Stimulated activated CD4-positive, alpha-beta T cell treated with anti-CD3 and anti-CD28 coated beads, Interleukin-15, amount 100 ng/mL, for 24 hours (primary cell): ENCODE measurements at regions not wholly inside any gene's neighbourhood (a gene's known extent, or its start where the extent isn't known, plus 50 kb on each side); places are given as distances from the start of the nearest gene placed in this dataset.
"Not testable (repeated sequence)": the region's sequence is repeated elsewhere in the genome, so short reads cannot be mapped to it uniquely, and the experiment has no call there.

Experiments used
- DNase-seq: peaks from one replicate; pipeline ENCODE4 v3.0.0-alpha.2; 2020

GRCh38 chr2:225236769-225237323 lies 162.7 kb upstream of the NYAP2 start:
- DNase-seq: no peak

GRCh38 chr2:225233234-225233633 lies 166.3 kb upstream of the NYAP2 start:
- DNase-seq: no peak

GRCh38 chr2:225231900-225232299 lies 167.6 kb upstream of the NYAP2 start:
- no peak for DNase-seq

GRCh38 chr2:225229346-225229745 lies 170.2 kb upstream of the NYAP2 start:
- DNase-seq: not testable (repeated sequence)

GRCh38 chr2:225226441-225226840 lies 173.1 kb upstream of the NYAP2 start:
- DNase-seq: no peak

GRCh38 chr2:225223301-225223700 lies 176.2 kb upstream of the NYAP2 start:
- no peak for DNase-seq

GRCh38 chr2:225207471-225207870 lies 165.2 kb upstream of the DOCK10 start:
- DNase-seq: no peak

GRCh38 chr2:225207043-225207442 lies 164.8 kb upstream of the DOCK10 start:
- DNase-seq: no peak

GRCh38 chr2:225196579-225196978 lies 154.3 kb upstream of the DOCK10 start:
- DNase-seq: no peak

- DNase-seq: no peak
Observed at GRCh38 chr2:225192869-225193268, 150.6 kb upstream of the DOCK10 start.

- no peak for DNase-seq
Observed at GRCh38 chr2:225190987-225191386, 148.7 kb upstream of the DOCK10 start.

GRCh38 chr2:225184948-225185347 lies 142.7 kb upstream of the DOCK10 start:
- DNase-seq: no peak

- no peak for DNase-seq
Observed at GRCh38 chr2:225182126-225182525, 139.9 kb upstream of the DOCK10 start.

GRCh38 chr2:225177098-225177497 lies 134.8 kb upstream of the DOCK10 start:
- DNase-seq: no peak

- no peak for DNase-seq
Observed at GRCh38 chr2:225173909-225174308, 131.6 kb upstream of the DOCK10 start.

- DNase-seq: no peak
Observed at GRCh38 chr2:225171350-225171749, 129.1 kb upstream of the DOCK10 start.

- DNase-seq: no peak
Observed at GRCh38 chr2:225170162-225170561, 127.9 kb upstream of the DOCK10 start.

- DNase-seq: no peak
Observed at GRCh38 chr2:225169396-225169795, 127.1 kb upstream of the DOCK10 start.

GRCh38 chr2:225165052-225165451 lies 122.8 kb upstream of the DOCK10 start:
- DNase-seq: no peak

GRCh38 chr2:225164401-225165050 lies 122.3 kb upstream of the DOCK10 start:
- DNase-seq: no peak

GRCh38 chr2:225158360-225158759 lies 116.1 kb upstream of the DOCK10 start:
- DNase-seq: no peak

- DNase-seq: no peak
Observed at GRCh38 chr2:225156853-225157451, 114.7 kb upstream of the DOCK10 start.

- DNase-seq: no peak
Observed at GRCh38 chr2:225140723-225141122, 98.5 kb upstream of the DOCK10 start.

- no peak for DNase-seq
Observed at GRCh38 chr2:225137971-225138370, 95.7 kb upstream of the DOCK10 start.

- no peak for DNase-seq
Observed at GRCh38 chr2:225136552-225136951, 94.3 kb upstream of the DOCK10 start.
